HG03558 (cell line): ENCODE measurements at regions not wholly inside any gene's neighbourhood (a gene's known extent, or its start where the extent isn't known, plus 50 kb on each side); places are given as distances from the start of the nearest gene placed in this dataset.

Experiments used
- ATAC-seq: cut with Tn5 transposase; IDR thresholded peaks from one replicate; pipeline ENCODE4 v1.9.1; 2021; ENCODE audit warnings: moderate number of reproducible peaks; ENCODE audit not compliant: unreplicated experiment; ENCODE audit errors: extremely low read depth

GRCh38 chr13:22077764-22078163 is 406.9 kb downstream of the FGF9 start:
- ATAC-seq, result no peak

GRCh38 chr13:22079961-22080360 is 409.1 kb downstream of the FGF9 start:
- no peak for ATAC-seq

- no peak for ATAC-seq
Measured at GRCh38 chr13:22080832-22081231, 410.0 kb downstream of the FGF9 start.

- ATAC-seq, result no peak
Measured at GRCh38 chr13:22081430-22081829, 410.6 kb downstream of the FGF9 start.

- ATAC-seq, result no peak
Measured at GRCh38 chr13:22082030-22082429, 411.2 kb downstream of the FGF9 start.

- no peak for ATAC-seq
Measured at GRCh38 chr13:22082437-22083100, 411.7 kb downstream of the FGF9 start.

GRCh38 chr13:22085001-22085400 is 414.1 kb downstream of the FGF9 start:
- ATAC-seq, result no peak

- ATAC-seq, result no peak
Measured at GRCh38 chr13:22086597-22087330, 415.9 kb downstream of the FGF9 start.

- ATAC-seq, result no peak
Measured at GRCh38 chr13:22090106-22090505, 419.2 kb downstream of the FGF9 start.

GRCh38 chr13:22091222-22091970 is 420.5 kb downstream of the FGF9 start:
- ATAC-seq, result no peak

- ATAC-seq, result no peak
Measured at GRCh38 chr13:22091971-22092300, 421.1 kb downstream of the FGF9 start.

GRCh38 chr13:22092791-22093560 is 422.1 kb downstream of the FGF9 start:
- no peak for ATAC-seq

GRCh38 chr13:22095794-22096193 is 424.9 kb downstream of the FGF9 start:
- no peak for ATAC-seq

- ATAC-seq, result no peak
Measured at GRCh38 chr13:22099585-22099984, 428.7 kb downstream of the FGF9 start.

GRCh38 chr13:22102271-22102670 is 431.4 kb downstream of the FGF9 start:
- ATAC-seq, result no peak

GRCh38 chr13:22103046-22104027 is 432.5 kb downstream of the FGF9 start:
- ATAC-seq, result no peak

GRCh38 chr13:22106058-22106457 is 435.2 kb downstream of the FGF9 start:
- no peak for ATAC-seq

- no peak for ATAC-seq
Measured at GRCh38 chr13:22107549-22107948, 436.7 kb downstream of the FGF9 start.

- ATAC-seq, result no peak
Measured at GRCh38 chr13:22108283-22108942, 437.5 kb downstream of the FGF9 start.
